Endothelial cell (in vitro differentiated cells): ENCODE measurements at regions not wholly inside any gene's neighbourhood (a gene's known extent, or its start where the extent isn't known, plus 50 kb on each side); places are given as distances from the start of the nearest gene placed in this dataset.

Experiments used
- DNase-seq: peaks from one replicate; pipeline ENCODE4 v3.0.0; 2021; ENCODE audit warnings: low spot score
- H3K27ac Mint-ChIP-seq: one replicate; pipeline ENCODE4 v1.8.0; 2021; ENCODE audit warnings: mixed read lengths, inconsistent platforms; ENCODE audit not compliant: unreplicated experiment
- H3K27me3 Mint-ChIP-seq: one replicate; pipeline ENCODE4 v1.8.0; 2021; ENCODE audit warnings: mild to moderate bottlenecking, moderate library complexity, mixed read lengths, inconsistent platforms; ENCODE audit not compliant: unreplicated experiment
- H3K36me3 Mint-ChIP-seq: one replicate; pipeline ENCODE4 v1.8.0; 2021; ENCODE audit warnings: mild to moderate bottlenecking, low read depth, mixed read lengths, inconsistent platforms; ENCODE audit not compliant: unreplicated experiment
- H3K4me1 Mint-ChIP-seq: one replicate; pipeline ENCODE4 v1.8.0; 2021; ENCODE audit warnings: mild to moderate bottlenecking, mixed read lengths, inconsistent platforms; ENCODE audit not compliant: unreplicated experiment
- H3K4me3 Mint-ChIP-seq: one replicate; pipeline ENCODE4 v1.8.0; 2021; ENCODE audit warnings: mild to moderate bottlenecking, mixed read lengths, inconsistent platforms; ENCODE audit not compliant: unreplicated experiment
- H3K9me3 Mint-ChIP-seq: one replicate; pipeline ENCODE4 v1.8.0; 2021; ENCODE audit warnings: mixed read lengths, inconsistent platforms; ENCODE audit not compliant: unreplicated experiment
- TF ChIP-seq, protein P1 (sequence below): fragments of 200-600 bp; sonication (generic); IDR thresholded peaks from one replicate; pipeline ENCODE4 v1.5.0; 2021; ENCODE audit warnings: antibody characterized with exemption; ENCODE audit not compliant: unreplicated experiment

DNA sequence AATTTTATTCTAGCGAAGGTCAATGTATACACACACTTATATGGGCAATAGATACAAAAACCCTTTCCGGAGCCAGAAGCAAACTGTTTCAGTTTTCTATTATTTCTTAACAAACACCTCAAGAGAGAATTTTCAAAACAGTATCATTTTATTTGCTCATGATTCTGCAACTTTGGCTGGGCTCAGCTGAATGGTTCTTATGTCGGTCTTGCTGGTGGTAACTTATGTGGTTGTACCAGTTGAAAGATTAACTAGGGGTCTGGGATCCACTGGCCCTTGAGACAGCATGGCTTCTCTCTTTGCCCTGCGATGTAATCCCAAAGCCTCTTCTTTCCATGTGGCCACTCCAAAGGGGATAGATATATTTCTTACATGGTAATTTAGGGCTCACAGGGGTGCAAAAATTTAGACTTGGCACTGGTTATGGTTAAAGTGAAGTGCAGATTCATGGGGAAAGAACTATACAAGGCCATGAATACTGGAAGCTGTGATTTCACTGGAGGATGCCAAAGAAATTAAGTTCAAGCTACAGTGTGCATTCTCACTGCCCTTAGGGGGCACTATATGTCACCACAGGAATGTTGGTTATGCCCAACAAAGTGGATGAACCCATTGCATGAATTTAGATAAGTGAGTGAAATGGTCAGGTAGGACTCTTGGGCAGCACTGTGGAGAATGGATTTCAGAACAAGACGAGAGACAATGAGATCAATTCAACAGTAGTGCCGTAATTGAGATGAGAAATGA, 94.3 kb upstream of the NAV3 start:
- Mint-ChIP-seq H3K27ac (no peak overlapping the region), H3K27me3 (no peaks in the 10 kb centered on the region), H3K36me3 (no peaks in the 10 kb centered on the region), H3K4me1 (no peaks in the 10 kb centered on the region), H3K9me3 (no peaks in the 10 kb centered on the region), H3K4me3 (no peak overlapping the region)
- TF ChIP-seq, protein P1, sequence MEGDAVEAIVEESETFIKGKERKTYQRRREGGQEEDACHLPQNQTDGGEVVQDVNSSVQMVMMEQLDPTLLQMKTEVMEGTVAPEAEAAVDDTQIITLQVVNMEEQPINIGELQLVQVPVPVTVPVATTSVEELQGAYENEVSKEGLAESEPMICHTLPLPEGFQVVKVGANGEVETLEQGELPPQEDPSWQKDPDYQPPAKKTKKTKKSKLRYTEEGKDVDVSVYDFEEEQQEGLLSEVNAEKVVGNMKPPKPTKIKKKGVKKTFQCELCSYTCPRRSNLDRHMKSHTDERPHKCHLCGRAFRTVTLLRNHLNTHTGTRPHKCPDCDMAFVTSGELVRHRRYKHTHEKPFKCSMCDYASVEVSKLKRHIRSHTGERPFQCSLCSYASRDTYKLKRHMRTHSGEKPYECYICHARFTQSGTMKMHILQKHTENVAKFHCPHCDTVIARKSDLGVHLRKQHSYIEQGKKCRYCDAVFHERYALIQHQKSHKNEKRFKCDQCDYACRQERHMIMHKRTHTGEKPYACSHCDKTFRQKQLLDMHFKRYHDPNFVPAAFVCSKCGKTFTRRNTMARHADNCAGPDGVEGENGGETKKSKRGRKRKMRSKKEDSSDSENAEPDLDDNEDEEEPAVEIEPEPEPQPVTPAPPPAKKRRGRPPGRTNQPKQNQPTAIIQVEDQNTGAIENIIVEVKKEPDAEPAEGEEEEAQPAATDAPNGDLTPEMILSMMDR: no peak
- no peak for DNase-seq

DNA sequence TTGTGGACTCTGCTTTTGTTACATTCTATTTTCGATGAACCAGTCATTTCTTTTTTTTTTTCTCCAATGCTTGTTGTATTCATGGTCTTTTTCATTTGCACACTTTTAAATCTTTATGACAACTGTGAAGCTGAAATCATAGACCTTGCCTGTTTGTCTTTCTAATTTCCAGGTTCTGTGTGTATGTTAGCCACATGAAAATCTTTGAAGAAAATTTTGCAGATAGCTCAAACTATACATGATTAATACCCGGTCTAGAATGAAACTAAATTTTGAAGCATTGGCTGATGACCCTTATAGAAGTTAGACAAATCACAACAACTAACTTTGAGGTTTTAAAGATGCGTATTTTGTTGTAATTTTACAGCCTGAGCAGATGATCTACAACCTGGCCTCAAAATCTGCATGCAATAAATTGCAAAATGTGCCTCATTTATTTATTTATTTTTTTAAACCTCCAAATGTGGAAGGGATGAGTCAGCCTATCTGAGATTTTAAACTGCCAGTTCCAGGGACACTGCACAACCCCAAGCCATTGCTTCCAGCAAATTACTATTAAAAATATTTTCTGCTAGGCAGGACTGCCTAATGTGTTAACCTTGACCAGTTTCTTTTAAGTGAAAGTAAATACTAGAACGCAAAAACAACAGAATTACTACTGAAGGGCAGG, 96.3 kb upstream of the NAV3 start:
- TF ChIP-seq, protein P1: no peak
- DNase-seq: no peak
- no peak overlapping the region for H3K4me3 Mint-ChIP-seq

DNA sequence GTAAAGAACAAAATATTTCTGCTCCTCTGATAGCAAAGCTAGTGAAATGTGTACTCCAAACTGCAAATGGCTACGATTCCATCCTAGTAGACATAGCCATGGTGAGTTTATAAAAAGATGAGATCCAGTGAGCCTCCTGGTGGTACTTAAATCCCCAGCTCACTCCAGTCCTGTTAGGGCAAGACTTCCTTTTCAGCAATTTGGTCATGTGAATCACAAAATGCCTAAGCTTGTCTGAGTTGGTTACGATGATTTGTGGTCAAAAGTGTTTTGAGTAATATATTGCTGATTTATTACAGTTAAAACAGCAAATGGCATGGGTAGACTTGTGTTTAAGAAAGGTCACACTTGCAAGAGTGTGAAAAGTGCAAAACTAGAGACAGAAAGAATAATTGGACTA, 102.7 kb upstream of the NAV3 start:
- Mint-ChIP-seq H3K4me1 (peaks cover 21% of the 10 kb centered on the region), H3K4me3 (no peak overlapping the region), H3K36me3 (no peaks in the 10 kb centered on the region), H3K27ac (no peak overlapping the region), H3K27me3 (peaks cover 3% of the 10 kb centered on the region), H3K9me3 (no peaks in the 10 kb centered on the region)
- TF ChIP-seq, protein P1: no peak
- DNase-seq: no peak

More for the DNA sequence above, 96.3 kb upstream of the NAV3 start:
- H3K27me3 Mint-ChIP-seq: no peaks in the 10 kb centered on the region
- H3K27ac Mint-ChIP-seq: no peak overlapping the region
- H3K36me3 Mint-ChIP-seq: no peaks in the 10 kb centered on the region
- H3K9me3 Mint-ChIP-seq: no peaks in the 10 kb centered on the region
- no peaks in the 10 kb centered on the region for H3K4me1 Mint-ChIP-seq

DNA sequence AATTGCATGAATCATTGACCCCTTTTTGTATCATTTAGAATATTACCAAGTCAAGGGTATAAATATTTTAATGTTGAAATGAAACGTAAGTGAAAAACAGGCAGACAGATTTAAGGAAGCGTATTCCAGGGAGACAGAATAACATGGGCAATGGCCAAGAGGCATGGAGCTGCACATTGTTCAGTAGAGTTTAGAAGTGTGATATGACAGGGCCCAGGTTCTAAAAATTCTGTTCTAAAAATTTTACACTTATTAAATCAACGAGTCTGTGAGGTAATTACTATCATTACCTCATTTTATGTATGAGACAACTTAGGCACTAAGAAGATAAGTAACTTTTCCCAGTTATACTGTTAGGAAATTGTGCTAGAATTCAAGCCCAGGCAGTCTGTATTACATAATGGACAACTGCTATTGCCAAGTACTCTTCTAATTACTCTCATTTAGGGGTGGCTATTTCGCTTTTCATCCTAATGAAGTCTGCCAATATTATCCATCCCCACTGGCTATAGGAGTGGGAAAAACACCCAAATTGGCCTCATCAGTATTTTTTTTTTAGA, 103.2 kb upstream of the NAV3 start:
- Mint-ChIP-seq H3K27me3 (peaks cover 3% of the 10 kb centered on the region), H3K4me3 (no peak overlapping the region), H3K36me3 (no peaks in the 10 kb centered on the region), H3K9me3 (no peaks in the 10 kb centered on the region), H3K4me1 (peaks cover 24% of the 10 kb centered on the region), H3K27ac (no peak overlapping the region)
- TF ChIP-seq, protein P1: no peak
- no peak for DNase-seq

DNA sequence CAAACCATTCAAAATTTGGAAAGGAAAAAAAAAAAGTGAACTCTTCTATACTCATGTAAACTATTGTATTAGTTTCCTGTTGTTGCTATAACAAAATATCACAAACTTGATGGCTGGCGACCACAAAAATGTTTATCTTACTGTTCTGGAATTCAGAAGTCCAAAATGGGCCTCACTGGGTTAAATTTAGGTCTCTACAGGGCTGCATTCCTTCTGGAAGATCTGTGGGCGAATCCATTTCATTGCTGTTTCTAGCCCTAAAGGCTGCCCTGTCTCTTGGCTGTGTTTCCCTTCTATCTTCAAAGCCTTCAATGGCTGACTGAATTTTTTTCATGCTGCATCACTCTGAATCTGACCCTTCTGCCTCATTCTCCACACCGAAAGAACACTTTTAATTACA, 105.1 kb upstream of the NAV3 start:
- Mint-ChIP-seq H3K4me3 (no peak overlapping the region), H3K36me3 (no peaks in the 10 kb centered on the region), H3K27ac (no peak overlapping the region), H3K4me1 (peaks cover 27% of the 10 kb centered on the region), H3K27me3 (peaks cover 3% of the 10 kb centered on the region), H3K9me3 (no peaks in the 10 kb centered on the region)
- TF ChIP-seq, protein P1: no peak
- no peak for DNase-seq
